Peyer's patch (tissue), 4 donors: ENCODE measurements at regions not wholly inside any gene's neighbourhood (a gene's known extent, or its start where the extent isn't known, plus 50 kb on each side); places are given as distances from the start of the nearest gene placed in this dataset.

ENCODE experiments used
- DNase-seq, 3 donors: peaks; one replicate each; pipeline ENCODE4 v3.0.0-alpha.2; 2017 to 2019
- H3K27ac ChIP-seq, 4 donors: fragments of 200-600 bp; sonication (generic); one replicate each; pipeline ENCODE4 v1.5.1; 2016 to 2019
- H3K27me3 ChIP-seq, 2 donors: fragments of 200-600 bp; sonication (generic); one replicate each; pipeline ENCODE4 v1.5.1; 2019
- H3K36me3 ChIP-seq, 3 donors: fragments of 200-600 bp; sonication (generic); one replicate each; pipeline ENCODE4 v1.5.1; 2016 to 2019
- H3K4me1 ChIP-seq, 4 donors: fragments of 200-600 bp; sonication (generic); one replicate each; pipeline ENCODE4 v1.5.1; 2016 to 2019
- H3K4me3 ChIP-seq, 4 donors: fragments of 200-600 bp; sonication (generic); 1 replicate in 3 of 4; 2 replicates in 1 of 4; pipeline ENCODE4 v1.5.1; 2016 to 2019; ENCODE audit warnings: mild to moderate bottlenecking in 1 of 4
- H3K9me3 ChIP-seq, 4 donors: fragments of 200-600 bp; sonication (generic); one replicate each; pipeline ENCODE4 v1.5.1; 2016 to 2019; ENCODE audit warnings: mild to moderate bottlenecking in 1 of 4
- POLR2A ChIP-seq, 2 donors: fragments of 450-650 bp; IDR thresholded peaks; one replicate each; pipeline ENCODE4 v1.5.1; 2017; ENCODE audit warnings: antibody characterized with exemption in 2 of 2, mild to moderate bottlenecking in 2 of 2, moderate library complexity in 2 of 2
- TF ChIP-seq, protein P1 (sequence below), 6 experiments: fragments of 450-650 bp in 4 of 6; fragments of 200-600 bp in 2 of 6; sonication (generic) in 1 of 6; IDR thresholded peaks; one replicate each; pipeline ENCODE4 v1.5.1; 2017 to 2019; ENCODE audit warnings: antibody characterized with exemption in 6 of 6, mild to moderate bottlenecking in 3 of 6, moderate library complexity in 1 of 6

DNA sequence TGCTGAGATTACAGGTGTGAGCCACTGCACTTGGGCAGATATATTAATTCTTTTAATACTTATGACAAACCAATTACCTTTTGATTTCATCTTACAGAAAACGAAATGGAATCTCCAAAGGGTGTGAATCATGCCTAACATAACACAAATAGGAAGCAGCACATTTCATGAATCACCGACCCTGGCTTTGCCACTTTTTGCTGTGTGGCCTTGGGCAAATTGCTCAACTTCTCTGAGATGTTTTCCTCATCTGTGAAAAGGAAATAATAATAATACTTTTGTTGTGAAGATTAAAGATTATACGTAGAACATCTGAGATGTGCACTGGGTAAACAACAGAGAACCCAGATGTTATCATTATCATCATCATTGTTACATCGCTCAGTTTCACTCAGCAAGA lies 50.7 kb upstream of the FREM1 start:
- Histone ChIP-seq H3K4me3 (no peak overlapping the region), H3K27me3 (no peaks in the 10 kb centered on the region), H3K9me3 (no peaks in the 10 kb centered on the region), H3K36me3 (no peaks in the 10 kb centered on the region), H3K27ac (peak overlapping the region in 1 of 4 donors; percentile 75), H3K4me1 (peaks cover 0 to 5% (median 0%) of the 10 kb centered on the region in 4 donors)
- no peak for DNase-seq
- TF ChIP-seq, protein P1, sequence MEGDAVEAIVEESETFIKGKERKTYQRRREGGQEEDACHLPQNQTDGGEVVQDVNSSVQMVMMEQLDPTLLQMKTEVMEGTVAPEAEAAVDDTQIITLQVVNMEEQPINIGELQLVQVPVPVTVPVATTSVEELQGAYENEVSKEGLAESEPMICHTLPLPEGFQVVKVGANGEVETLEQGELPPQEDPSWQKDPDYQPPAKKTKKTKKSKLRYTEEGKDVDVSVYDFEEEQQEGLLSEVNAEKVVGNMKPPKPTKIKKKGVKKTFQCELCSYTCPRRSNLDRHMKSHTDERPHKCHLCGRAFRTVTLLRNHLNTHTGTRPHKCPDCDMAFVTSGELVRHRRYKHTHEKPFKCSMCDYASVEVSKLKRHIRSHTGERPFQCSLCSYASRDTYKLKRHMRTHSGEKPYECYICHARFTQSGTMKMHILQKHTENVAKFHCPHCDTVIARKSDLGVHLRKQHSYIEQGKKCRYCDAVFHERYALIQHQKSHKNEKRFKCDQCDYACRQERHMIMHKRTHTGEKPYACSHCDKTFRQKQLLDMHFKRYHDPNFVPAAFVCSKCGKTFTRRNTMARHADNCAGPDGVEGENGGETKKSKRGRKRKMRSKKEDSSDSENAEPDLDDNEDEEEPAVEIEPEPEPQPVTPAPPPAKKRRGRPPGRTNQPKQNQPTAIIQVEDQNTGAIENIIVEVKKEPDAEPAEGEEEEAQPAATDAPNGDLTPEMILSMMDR (IDR thresholded peaks at IDR 0.05) = no peak
- TF ChIP-seq POLR2A (IDR thresholded peaks at IDR 0.05) = no peak
